Heart left ventricle (tissue), 13 donors: ENCODE measurements at regions not wholly inside any gene's neighbourhood (a gene's known extent, or its start where the extent isn't known, plus 50 kb on each side); places are given as distances from the start of the nearest gene placed in this dataset.

ENCODE experiments used
- POLR2A ChIP-seq, 2 donors: fragments of 450-650 bp; IDR thresholded peaks; one replicate each; pipeline ENCODE4 v1.6.1; 2017; ENCODE audit warnings: antibody characterized with exemption in 2 of 2, mild to moderate bottlenecking in 2 of 2, moderate library complexity in 2 of 2
- TF ChIP-seq, protein P1 (sequence below), 12 donors: fragments of 200-600 bp; sonication (generic) in 4 of 12; IDR thresholded peaks; one replicate each; pipeline versions ENCODE4 v1.5.0 to v1.8.0; 2018 to 2022; ENCODE audit warnings: antibody characterized with exemption in 12 of 12, mild to moderate bottlenecking in 5 of 12
- donor health status: ischemic (EF 13 %, LVEDD 7.1; RV severe dilation, severe dysfunction).
- donor health status: DM: no; HTN: yes; CAD: no.
- donor health status: DM: no; HTN: no; CAD: no.
- donor health status: ischemic (EF 25% LVEDD 6.9; RV normal size, moderate dysfunction).
- donor health status: ischemic (EF 25% LVEDD 5.7; RV mildly dilated, moderate dysfunction).
- donor health status: ischemic (EF 35%, LVEDD 5.7; RV mildly dilated, moderate dysfunction).
- donor health status: nonischemic (EF 11% LVEDD 7.7; RV severe dilation, severe dysfunction).
- donor health status: DM: yes; HTN: yes; CAD: no.
- donor health status: PGD.
- donor health status: ischemic (EF 29% LVEDD 5.4; RV normal size, mild dysfunction).
- donor health status: nonischemic (EF 23%, LVEDD 6.1; RV moderate dilation, normal function).

DNA sequence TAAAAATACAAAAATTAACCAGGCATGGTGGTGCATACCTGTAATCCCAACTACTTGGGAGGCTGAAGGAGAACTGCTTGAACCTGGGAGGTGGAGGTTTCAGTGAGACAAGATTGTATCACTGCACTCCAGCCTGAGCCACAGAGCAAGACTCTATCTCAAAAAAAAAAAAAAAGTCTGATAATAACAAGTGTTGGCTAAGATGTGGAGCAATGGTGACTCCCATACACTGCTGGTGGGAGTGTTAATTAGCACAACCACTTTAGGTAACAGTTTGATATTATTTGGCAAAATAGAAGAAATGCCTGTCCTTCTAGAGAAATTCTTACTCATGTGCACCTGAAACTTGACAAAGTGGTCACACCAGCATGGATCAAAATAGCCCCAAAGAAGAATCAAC lies 106.2 kb upstream of the SLC34A2 start:
- TF ChIP-seq, protein P1, sequence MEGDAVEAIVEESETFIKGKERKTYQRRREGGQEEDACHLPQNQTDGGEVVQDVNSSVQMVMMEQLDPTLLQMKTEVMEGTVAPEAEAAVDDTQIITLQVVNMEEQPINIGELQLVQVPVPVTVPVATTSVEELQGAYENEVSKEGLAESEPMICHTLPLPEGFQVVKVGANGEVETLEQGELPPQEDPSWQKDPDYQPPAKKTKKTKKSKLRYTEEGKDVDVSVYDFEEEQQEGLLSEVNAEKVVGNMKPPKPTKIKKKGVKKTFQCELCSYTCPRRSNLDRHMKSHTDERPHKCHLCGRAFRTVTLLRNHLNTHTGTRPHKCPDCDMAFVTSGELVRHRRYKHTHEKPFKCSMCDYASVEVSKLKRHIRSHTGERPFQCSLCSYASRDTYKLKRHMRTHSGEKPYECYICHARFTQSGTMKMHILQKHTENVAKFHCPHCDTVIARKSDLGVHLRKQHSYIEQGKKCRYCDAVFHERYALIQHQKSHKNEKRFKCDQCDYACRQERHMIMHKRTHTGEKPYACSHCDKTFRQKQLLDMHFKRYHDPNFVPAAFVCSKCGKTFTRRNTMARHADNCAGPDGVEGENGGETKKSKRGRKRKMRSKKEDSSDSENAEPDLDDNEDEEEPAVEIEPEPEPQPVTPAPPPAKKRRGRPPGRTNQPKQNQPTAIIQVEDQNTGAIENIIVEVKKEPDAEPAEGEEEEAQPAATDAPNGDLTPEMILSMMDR (IDR thresholded peaks at IDR 0.05), result no peak
- no peak for TF ChIP-seq POLR2A (IDR thresholded peaks at IDR 0.05)
